ENCODE measurements at regions not wholly inside any gene's neighbourhood (a gene's known extent, or its start where the extent isn't known, plus 50 kb on each side); places are given as distances from the start of the nearest gene placed in this dataset.

- no peak for DNase-seq
Observed at GRCh38 chr14:61847861-61848260, 85.6 kb downstream of the SNAPC1 start.

GRCh38 chr14:61854898-61855297 is 92.7 kb downstream of the SNAPC1 start:
- DNase-seq: no peak

GRCh38 chr14:61860294-61860918 is 98.2 kb downstream of the SNAPC1 start:
- no peak for DNase-seq

- no peak for DNase-seq
Observed at GRCh38 chr14:61861320-61861865, 99.2 kb downstream of the SNAPC1 start.

GRCh38 chr14:61864329-61864898 is 102.2 kb downstream of the SNAPC1 start:
- no peak for DNase-seq

GRCh38 chr14:61866932-61867920 is 105.0 kb downstream of the SNAPC1 start:
- no peak for DNase-seq

GRCh38 chr14:61868846-61869245 is 106.6 kb downstream of the SNAPC1 start:
- DNase-seq: no peak

- DNase-seq: no peak
Observed at GRCh38 chr14:61870163-61870562, 107.9 kb downstream of the SNAPC1 start.

- no peak for DNase-seq
Observed at GRCh38 chr14:61872452-61872851, 110.2 kb downstream of the SNAPC1 start.

- DNase-seq: no peak
Observed at GRCh38 chr14:61875483-61875882, 113.3 kb downstream of the SNAPC1 start.

GRCh38 chr14:61876362-61877034 is 114.3 kb downstream of the SNAPC1 start:
- DNase-seq: no peak

GRCh38 chr14:61877035-61877390 is 114.8 kb downstream of the SNAPC1 start:
- no peak for DNase-seq

- no peak for DNase-seq
Observed at GRCh38 chr14:61877768-61878167, 115.5 kb downstream of the SNAPC1 start.

- DNase-seq: no peak
Observed at GRCh38 chr14:61878931-61879330, 116.7 kb downstream of the SNAPC1 start.

GRCh38 chr14:61881046-61881445 is 118.8 kb downstream of the SNAPC1 start:
- DNase-seq: no peak

GRCh38 chr14:61884711-61885110 is 122.5 kb downstream of the SNAPC1 start:
- DNase-seq: no peak

GRCh38 chr14:61885203-61885961 is 123.2 kb downstream of the SNAPC1 start:
- DNase-seq: no peak

- no peak for DNase-seq
Observed at GRCh38 chr14:61887628-61888027, 125.4 kb downstream of the SNAPC1 start.

GRCh38 chr14:61889914-61890351 is 127.7 kb downstream of the SNAPC1 start:
- no peak for DNase-seq

GRCh38 chr14:61891170-61891569 is 128.9 kb downstream of the SNAPC1 start:
- peak; percentile 17 to 30 for DNase-seq

GRCh38 chr14:61891810-61892209 is 129.6 kb downstream of the SNAPC1 start:
- DNase-seq: no peak

- no peak for DNase-seq
Observed at GRCh38 chr14:61893371-61893940, 131.2 kb downstream of the SNAPC1 start.
